ENCODE measurements at regions not wholly inside any gene's neighbourhood (a gene's known extent, or its start where the extent isn't known, plus 50 kb on each side); places are given as distances from the start of the nearest gene placed in this dataset.
"Not testable (repeated sequence)": the region's sequence is repeated elsewhere in the genome, so short reads cannot be mapped to it uniquely, and the experiment has no call there.

GRCh38 chr5:116739571-116739970 is 164.9 kb upstream of the SEMA6A start:
- DNase-seq (ENCODE audit: low read depth): no peak

- DNase-seq (ENCODE audit: low read depth): no peak
Observed at GRCh38 chr5:116738615-116739261, 164.1 kb upstream of the SEMA6A start.

GRCh38 chr5:116738239-116738614 is 163.6 kb upstream of the SEMA6A start:
- no peak for DNase-seq (ENCODE audit: low read depth)

- no peak for DNase-seq (ENCODE audit: low read depth)
Observed at GRCh38 chr5:116736671-116737070, 162.0 kb upstream of the SEMA6A start.

DNA sequence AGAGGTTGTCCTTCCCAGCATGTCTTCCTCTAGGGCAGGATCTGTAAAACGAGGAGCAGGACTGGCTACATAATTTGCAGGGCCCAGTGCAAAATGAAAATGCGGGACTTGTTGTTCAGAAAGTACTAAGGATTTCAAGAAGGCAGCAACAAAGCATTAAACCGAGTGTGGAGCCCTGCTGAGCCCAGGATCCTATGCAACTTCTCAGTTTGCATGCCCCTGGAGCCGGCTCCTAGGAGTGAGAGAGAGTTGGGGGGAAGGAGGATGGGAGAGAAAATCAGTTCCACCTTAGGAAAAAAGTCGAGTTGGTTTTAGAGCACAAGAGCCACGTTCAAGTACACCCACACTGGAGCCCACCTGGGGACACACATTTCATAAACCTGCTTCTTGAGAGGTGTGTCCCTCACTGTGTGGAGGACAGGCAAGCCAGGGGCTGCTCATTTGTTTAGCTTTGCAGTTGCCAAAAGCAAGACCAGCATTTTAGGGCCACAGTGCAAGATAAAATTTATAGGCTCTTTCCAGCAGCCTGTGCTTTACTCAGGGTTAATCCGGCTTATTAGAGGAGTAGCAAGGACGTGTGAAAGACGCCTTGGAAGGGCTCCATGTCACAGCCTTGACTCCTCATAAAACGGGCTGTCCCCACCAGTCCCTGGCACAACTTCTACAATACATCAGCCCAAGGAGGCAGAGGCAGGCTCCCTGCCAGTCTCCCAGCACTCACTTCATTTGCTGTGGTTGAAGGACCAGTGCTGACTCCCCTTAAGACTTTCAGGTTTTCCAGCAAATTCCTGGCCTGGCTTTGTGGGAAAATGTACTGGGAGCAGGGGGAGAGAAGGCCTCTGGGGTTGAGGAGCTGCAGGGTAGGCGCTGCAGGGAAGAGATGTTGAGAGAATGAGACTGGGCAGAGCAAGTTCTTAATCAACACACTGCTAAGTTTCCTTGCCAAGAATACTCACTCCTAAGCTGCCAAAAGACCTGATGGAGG is 159.7 kb upstream of the SEMA6A start:
- DNase-seq (ENCODE audit: low read depth): no peak

GRCh38 chr5:116732591-116732990 is 158.0 kb upstream of the SEMA6A start:
- DNase-seq (ENCODE audit: low read depth): no peak

DNA sequence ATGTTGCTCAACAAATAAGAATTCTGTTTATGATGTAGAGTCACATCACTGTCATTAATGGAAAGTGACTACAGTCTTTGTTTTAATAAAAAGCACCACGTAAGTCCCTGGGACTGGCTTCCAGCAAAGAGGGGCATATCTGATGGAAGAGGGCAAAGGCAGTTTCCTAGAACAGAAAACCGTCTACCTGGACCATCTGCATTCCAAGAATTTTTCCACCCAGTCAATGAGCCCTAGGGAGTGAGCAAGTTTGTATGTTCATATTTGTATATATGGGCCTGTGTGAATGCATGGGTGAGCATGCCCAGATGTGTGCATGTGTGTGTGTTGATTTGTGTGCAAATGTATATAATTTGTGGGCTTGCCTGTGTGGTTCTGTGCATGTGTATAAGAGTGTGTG is 156.8 kb upstream of the SEMA6A start:
- no peak for DNase-seq (ENCODE audit: low read depth)

DNA sequence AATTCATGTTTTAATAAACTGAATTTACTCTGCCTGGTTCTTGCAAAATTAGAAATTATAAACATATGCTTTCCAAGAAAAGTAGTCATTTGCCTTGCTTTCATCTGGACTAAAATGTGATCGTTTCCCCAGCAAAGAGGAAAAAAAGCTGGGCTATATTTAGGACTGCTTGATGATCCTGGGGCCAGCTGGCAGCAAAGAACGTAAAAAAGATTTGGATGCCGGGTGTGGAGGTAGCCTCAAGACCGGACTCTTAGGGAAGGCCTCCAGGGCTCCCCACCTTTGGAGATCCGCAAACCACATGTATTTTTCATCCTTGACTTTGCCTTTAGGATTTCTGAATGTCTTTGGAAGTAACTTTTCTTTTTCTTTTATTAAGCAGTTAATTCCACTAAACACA is 156.1 kb upstream of the SEMA6A start:
- no peak for DNase-seq (ENCODE audit: low read depth)

DNA sequence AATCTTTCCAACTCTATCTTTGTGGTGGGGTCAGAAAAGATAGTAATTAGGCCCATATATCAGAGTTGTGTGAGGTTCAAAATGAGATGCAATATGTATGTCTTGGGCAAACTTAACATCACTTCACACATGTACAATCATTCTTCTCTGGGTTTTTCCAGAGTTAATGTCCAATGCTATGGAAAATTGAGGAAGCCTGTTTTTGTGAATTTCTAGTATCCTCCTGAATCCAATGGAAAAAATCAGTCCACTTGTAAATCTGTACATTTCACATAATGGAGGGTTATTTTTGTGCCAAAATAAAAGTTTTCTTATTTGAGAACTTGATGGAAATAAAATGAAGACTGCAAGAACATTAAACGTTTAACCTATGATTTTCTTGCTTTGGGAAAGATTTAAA is 155.6 kb upstream of the SEMA6A start:
- DNase-seq (ENCODE audit: low read depth): no peak

DNA sequence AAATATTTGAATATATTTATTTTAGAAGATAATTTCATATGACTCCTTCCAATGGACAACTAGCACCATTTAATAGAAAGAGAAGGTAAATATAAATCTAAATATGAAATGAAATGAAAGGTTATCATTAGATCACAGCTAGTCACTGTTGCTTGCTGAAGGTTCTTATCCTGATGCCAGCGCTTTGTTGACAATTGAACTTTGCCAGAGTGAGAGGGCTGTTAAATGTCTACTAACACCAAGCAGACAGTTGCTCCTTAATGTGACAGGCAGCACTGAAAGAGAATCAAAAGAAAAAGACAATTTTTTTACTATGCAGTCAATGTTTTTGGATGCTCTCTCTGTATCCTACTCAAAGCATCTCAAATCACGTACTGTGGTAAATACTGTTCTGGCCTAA is 152.6 kb upstream of the SEMA6A start:
- DNase-seq (ENCODE audit: low read depth): no peak

GRCh38 chr5:116726180-116726579 is 151.6 kb upstream of the SEMA6A start:
- not testable (repeated sequence) for DNase-seq (ENCODE audit: low read depth)

DNA sequence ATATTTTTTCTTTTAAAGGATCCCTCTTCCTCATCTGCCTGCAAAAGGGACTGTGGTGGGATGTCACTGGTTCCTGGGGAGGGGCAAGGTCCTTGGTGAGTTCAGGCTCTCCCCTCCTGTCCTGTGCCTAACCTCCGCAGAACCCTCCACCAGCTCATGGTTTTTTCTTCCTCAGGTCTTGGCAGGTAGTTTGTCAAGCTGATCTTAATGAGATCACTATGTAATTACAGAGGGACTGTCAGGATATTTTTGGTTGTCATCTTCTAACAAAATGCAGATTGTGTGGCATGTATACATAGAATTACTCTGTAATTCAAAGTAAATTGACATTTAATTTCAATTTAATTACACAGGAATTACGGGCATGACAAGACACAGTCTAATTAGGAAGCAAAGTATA is 150.3 kb upstream of the SEMA6A start:
- DNase-seq (ENCODE audit: low read depth): no peak

DNA sequence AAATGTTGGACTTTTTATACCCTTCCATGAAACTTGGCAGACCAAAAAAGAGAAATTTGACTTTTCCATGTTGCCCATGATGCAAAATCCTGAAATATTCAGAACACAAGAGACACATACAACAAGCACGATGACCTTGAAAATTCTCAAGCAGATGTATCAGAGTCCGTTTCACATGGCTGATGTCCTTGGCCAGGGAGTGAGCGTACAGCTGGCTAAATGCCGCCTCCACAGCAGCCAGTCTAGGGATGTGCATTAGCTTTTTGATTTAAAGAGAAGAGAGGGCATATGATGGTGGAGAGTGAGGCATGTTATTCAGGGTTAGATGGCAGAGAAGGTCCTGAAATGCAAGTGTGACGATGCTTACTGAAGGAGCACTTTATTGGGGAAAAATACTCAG is 148.0 kb upstream of the SEMA6A start:
- no peak for DNase-seq (ENCODE audit: low read depth)

GRCh38 chr5:116719106-116719505 is 144.5 kb upstream of the SEMA6A start:
- no peak for DNase-seq (ENCODE audit: low read depth)

GRCh38 chr5:116718317-116718716 is 143.7 kb upstream of the SEMA6A start:
- no peak for DNase-seq (ENCODE audit: low read depth)

- DNase-seq (ENCODE audit: low read depth): no peak
Observed at GRCh38 chr5:116709082-116709481, 134.5 kb upstream of the SEMA6A start.

GRCh38 chr5:116705121-116705519 is 130.5 kb upstream of the SEMA6A start:
- not testable (repeated sequence) for DNase-seq (ENCODE audit: low read depth)

DNA sequence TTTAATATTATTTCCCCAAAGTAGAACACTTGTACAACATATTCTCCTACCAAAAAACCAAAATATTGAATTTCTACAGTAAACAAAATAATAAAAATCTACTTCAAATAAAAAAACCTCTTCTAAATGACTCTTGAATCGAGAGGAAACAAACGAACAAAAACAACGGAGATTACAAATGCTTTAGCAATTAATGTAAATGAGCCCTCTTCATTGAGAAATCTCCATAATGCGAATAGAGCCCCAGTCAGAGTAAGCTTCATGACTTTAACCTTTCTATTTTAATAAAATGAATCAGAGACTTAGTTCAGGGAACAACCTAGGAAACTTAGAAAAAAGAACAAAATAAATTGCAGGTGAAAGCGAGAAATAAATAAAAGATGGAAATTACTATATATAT is 129.3 kb upstream of the SEMA6A start:
- DNase-seq (ENCODE audit: low read depth): no peak

GRCh38 chr5:116703328-116703727 is 128.7 kb upstream of the SEMA6A start:
- no peak for DNase-seq (ENCODE audit: low read depth)

DNA sequence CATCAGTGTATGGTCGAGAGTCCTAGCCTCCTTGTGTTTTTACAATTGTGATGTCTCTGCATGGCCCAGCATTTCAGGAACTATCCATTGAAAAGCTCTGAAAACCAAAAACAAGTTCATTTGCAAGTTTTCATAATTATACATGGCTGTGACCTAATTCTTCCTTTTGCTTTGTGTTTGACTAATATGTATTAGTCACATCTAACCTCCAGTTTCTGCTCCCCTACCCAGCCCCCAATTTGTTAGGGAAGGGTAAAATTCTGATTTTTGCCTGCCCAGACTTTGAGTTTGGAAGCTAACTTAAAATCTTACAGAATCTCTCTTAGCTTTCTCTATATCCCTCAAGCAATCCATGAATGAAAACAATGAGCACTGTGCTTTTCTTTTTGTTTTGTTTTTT is 128.2 kb upstream of the SEMA6A start:
- DNase-seq (ENCODE audit: low read depth): no peak

GRCh38 chr5:116699332-116699731 is 124.7 kb upstream of the SEMA6A start:
- DNase-seq (ENCODE audit: low read depth): no peak

- DNase-seq (ENCODE audit: low read depth): no peak
Observed at GRCh38 chr5:116696366-116696765, 121.7 kb upstream of the SEMA6A start.

GRCh38 chr5:116695681-116696080 is 121.1 kb upstream of the SEMA6A start:
- DNase-seq (ENCODE audit: low read depth): no peak

GRCh38 chr5:116686438-116686837 is 111.8 kb upstream of the SEMA6A start:
- no peak for DNase-seq (ENCODE audit: low read depth)

All from stimulated activated CD4-positive, alpha-beta T cell treated with anti-CD3 and anti-CD28 coated beads, Interleukin-2, amount 100 ng/mL, for 4 hours (primary cell).